SJCRH30 (cell line): ENCODE measurements at regions not wholly inside any gene's neighbourhood (a gene's known extent, or its start where the extent isn't known, plus 50 kb on each side); places are given as distances from the start of the nearest gene placed in this dataset.
A peak's percentile ranks its signal among the peaks of the same experiment; 100 is the strongest.
"Not testable (repeated sequence)": the region's sequence is repeated elsewhere in the genome, so short reads cannot be mapped to it uniquely, and the experiment has no call there.

Experiments used
- DNase-seq, 2 experiments: peaks; one replicate each; pipeline ENCODE4 v3.0.0-alpha.2; 2015 to 2020
- H3K27ac ChIP-seq: fragments of 250-450 bp; sonication (Bioruptor Pico); 2 replicates; pipeline ENCODE4 v1.5.1; 2020; ENCODE audit warnings: mild to moderate bottlenecking, moderate library complexity
- H3K27me3 ChIP-seq: fragments of 250-450 bp; sonication (Bioruptor Pico); 2 replicates; pipeline ENCODE4 v1.5.1; 2020; ENCODE audit warnings: mild to moderate bottlenecking, moderate library complexity
- H3K36me3 ChIP-seq: fragments of 250-450 bp; sonication (Bioruptor Pico); 2 replicates; pipeline ENCODE4 v1.5.1; 2020; ENCODE audit warnings: mild to moderate bottlenecking, moderate library complexity
- H3K4me1 ChIP-seq: fragments of 250-450 bp; sonication (Bioruptor Pico); 2 replicates; pipeline ENCODE4 v1.5.1; 2020; ENCODE audit warnings: mild to moderate bottlenecking, moderate library complexity
- H3K4me3 ChIP-seq: fragments of 250-450 bp; sonication (Bioruptor Pico); 2 replicates; pipeline ENCODE4 v1.5.1; 2020; ENCODE audit warnings: mild to moderate bottlenecking, moderate library complexity
- H3K9me3 ChIP-seq: fragments of 250-450 bp; sonication (Bioruptor Pico); replicated peaks from 2 replicates; pipeline ENCODE4 v1.5.1; 2020; ENCODE audit warnings: mild to moderate bottlenecking, moderate library complexity

- Histone ChIP-seq H3K27me3 (no peaks in the 10 kb centered on the region), H3K27ac (no peak overlapping the region), H3K4me3 (no peak overlapping the region), H3K9me3 (no peaks in the 10 kb centered on the region), H3K4me1 (no peaks in the 10 kb centered on the region), H3K36me3 (no peaks in the 10 kb centered on the region)
- DNase-seq = no peak
Measured at GRCh38 chr5:85395526-85395925, 1010.8 kb upstream of the EDIL3 start.

- Histone ChIP-seq H3K27me3 (no peaks in the 10 kb centered on the region), H3K27ac (no peak overlapping the region), H3K4me3 (no peak overlapping the region), H3K36me3 (no peaks in the 10 kb centered on the region), H3K9me3 (no peaks in the 10 kb centered on the region), H3K4me1 (no peaks in the 10 kb centered on the region)
- DNase-seq = no peak
Measured at GRCh38 chr5:85397451-85397850, 1012.8 kb upstream of the EDIL3 start.

GRCh38 chr5:85428426-85428934, 1043.8 kb upstream of the EDIL3 start:
- H3K27me3 ChIP-seq = no peaks in the 10 kb centered on the region
- no peaks in the 10 kb centered on the region for H3K9me3 ChIP-seq
- H3K4me1 ChIP-seq = no peaks in the 10 kb centered on the region
- no peak for DNase-seq
- no peak overlapping the region for H3K4me3 ChIP-seq
- no peaks in the 10 kb centered on the region for H3K36me3 ChIP-seq
- no peak overlapping the region for H3K27ac ChIP-seq

GRCh38 chr5:85431726-85432125, 1047.0 kb upstream of the EDIL3 start:
- H3K27ac ChIP-seq, H3K27me3 ChIP-seq, H3K36me3 ChIP-seq, H3K9me3 ChIP-seq, H3K4me1 ChIP-seq, DNase-seq, H3K4me3 ChIP-seq: not testable (repeated sequence)

GRCh38 chr5:85441156-85441555, 1056.5 kb upstream of the EDIL3 start:
- no peak overlapping the region for H3K4me3 ChIP-seq
- H3K27me3 ChIP-seq = no peaks in the 10 kb centered on the region
- peaks cover 6% of the 10 kb centered on the region; the same call in 1 of the 2 replicates for H3K4me1 ChIP-seq
- no peaks in the 10 kb centered on the region for H3K36me3 ChIP-seq
- H3K9me3 ChIP-seq = peaks cover 2% of the 10 kb centered on the region; the same call in 1 of the 2 replicates
- no peak overlapping the region for H3K27ac ChIP-seq
- DNase-seq = no peak

- Histone ChIP-seq H3K4me1 (peaks cover 6% of the 10 kb centered on the region; the same call in 1 of the 2 replicates), H3K27me3 (no peaks in the 10 kb centered on the region), H3K27ac (no peak overlapping the region), H3K9me3 (no peaks in the 10 kb centered on the region; the same call in 1 of the 2 replicates), H3K36me3 (no peaks in the 10 kb centered on the region), H3K4me3 (no peak overlapping the region)
- DNase-seq = no peak
Measured at GRCh38 chr5:85441853-85442252, 1057.2 kb upstream of the EDIL3 start.

- H3K4me1 ChIP-seq = no peaks in the 10 kb centered on the region
- H3K4me3 ChIP-seq = no peak overlapping the region
- no peak overlapping the region for H3K27ac ChIP-seq
- H3K9me3 ChIP-seq = no peaks in the 10 kb centered on the region
- H3K27me3 ChIP-seq = no peaks in the 10 kb centered on the region
- DNase-seq = no peak
- H3K36me3 ChIP-seq = no peaks in the 10 kb centered on the region
Measured at GRCh38 chr5:85452322-85453025, 1067.8 kb upstream of the EDIL3 start.

GRCh38 chr5:85453026-85453349, 1068.3 kb upstream of the EDIL3 start:
- Histone ChIP-seq H3K27me3 (no peaks in the 10 kb centered on the region), H3K4me1 (no peaks in the 10 kb centered on the region), H3K36me3 (no peaks in the 10 kb centered on the region), H3K9me3 (no peaks in the 10 kb centered on the region), H3K27ac (no peak overlapping the region), H3K4me3 (no peak overlapping the region)
- DNase-seq = no peak

- DNase-seq = no peak
- H3K4me3 ChIP-seq = no peak overlapping the region
- H3K27ac ChIP-seq = no peak overlapping the region
Measured at GRCh38 chr5:85458319-85458718, 1073.6 kb upstream of the EDIL3 start.

GRCh38 chr5:85462957-85463356, 1078.3 kb upstream of the EDIL3 start:
- no peak for DNase-seq
- Histone ChIP-seq H3K4me3 (no peak overlapping the region), H3K27ac (no peak overlapping the region), H3K9me3 (no peaks in the 10 kb centered on the region), H3K27me3 (no peaks in the 10 kb centered on the region), H3K4me1 (no peaks in the 10 kb centered on the region), H3K36me3 (no peaks in the 10 kb centered on the region)

More at GRCh38 chr5:85458319-85458718, 1073.6 kb upstream of the EDIL3 start:
- H3K27me3 ChIP-seq = no peaks in the 10 kb centered on the region
- no peaks in the 10 kb centered on the region for H3K9me3 ChIP-seq
- H3K36me3 ChIP-seq = no peaks in the 10 kb centered on the region
- no peaks in the 10 kb centered on the region for H3K4me1 ChIP-seq

- DNase-seq = no peak
- H3K4me1 ChIP-seq = no peaks in the 10 kb centered on the region
- no peak overlapping the region for H3K4me3 ChIP-seq
- H3K27ac ChIP-seq = no peak overlapping the region
- H3K27me3 ChIP-seq = no peaks in the 10 kb centered on the region
- no peaks in the 10 kb centered on the region for H3K36me3 ChIP-seq
- no peaks in the 10 kb centered on the region for H3K9me3 ChIP-seq
Measured at GRCh38 chr5:85466423-85466822, 1081.7 kb upstream of the EDIL3 start.

GRCh38 chr5:85472749-85473148, 1088.1 kb upstream of the EDIL3 start:
- no peak for DNase-seq
- Histone ChIP-seq H3K9me3 (no peaks in the 10 kb centered on the region), H3K4me3 (no peak overlapping the region), H3K36me3 (no peaks in the 10 kb centered on the region), H3K27ac (no peak overlapping the region), H3K27me3 (no peaks in the 10 kb centered on the region), H3K4me1 (no peaks in the 10 kb centered on the region)

- H3K4me1 ChIP-seq, H3K27me3 ChIP-seq, H3K27ac ChIP-seq, H3K36me3 ChIP-seq, H3K9me3 ChIP-seq, DNase-seq, H3K4me3 ChIP-seq: not testable (repeated sequence)
Measured at GRCh38 chr5:85475151-85475550, 1090.5 kb upstream of the EDIL3 start.

- Histone ChIP-seq H3K9me3 (0 out of 2 replicates have a peak, but pooled peaks cover 3% of the 10 kb centered on the region), H3K36me3 (no peaks in the 10 kb centered on the region), H3K4me3 (no peak overlapping the region), H3K27ac (no peak overlapping the region), H3K27me3 (no peaks in the 10 kb centered on the region), H3K4me1 (no peaks in the 10 kb centered on the region)
- DNase-seq = no peak
Measured at GRCh38 chr5:85476617-85477016, 1091.9 kb upstream of the EDIL3 start.

GRCh38 chr5:85479849-85480248, 1095.2 kb upstream of the EDIL3 start:
- Histone ChIP-seq H3K4me1 (no peaks in the 10 kb centered on the region), H3K27me3 (no peaks in the 10 kb centered on the region), H3K4me3 (no peak overlapping the region), H3K9me3 (0 out of 2 replicates have a peak, but pooled peaks cover 3% of the 10 kb centered on the region), H3K27ac (no peak overlapping the region), H3K36me3 (no peaks in the 10 kb centered on the region)
- no peak for DNase-seq

- peak in 1 of 2 experiments; percentile 22 for DNase-seq
- H3K9me3 ChIP-seq = 0 out of 2 replicates have a peak, but pooled peaks cover 3% of the 10 kb centered on the region
- H3K27ac ChIP-seq = no peak overlapping the region
- no peak overlapping the region for H3K4me3 ChIP-seq
- H3K36me3 ChIP-seq = no peaks in the 10 kb centered on the region
- H3K27me3 ChIP-seq = no peaks in the 10 kb centered on the region
- H3K4me1 ChIP-seq = no peaks in the 10 kb centered on the region
Measured at GRCh38 chr5:85484982-85485574, 1100.4 kb upstream of the EDIL3 start.
